ENCODE measurements at regions not wholly inside any gene's neighbourhood (a gene's known extent, or its start where the extent isn't known, plus 50 kb on each side); places are given as distances from the start of the nearest gene placed in this dataset.

- TF ChIP-seq CTCF (IDR thresholded peaks at IDR 0.05; ENCODE audit: low read length) (no peak), EZH2 (IDR thresholded peaks at IDR 0.05; ENCODE audit: borderline replicate concordance, low read length) (no peak)
Measured at GRCh38 chr18:59788791-59789106, 91.5 kb upstream of the CCBE1 start.
